Upper lobe of left lung (tissue), 4 donors: ENCODE measurements at regions not wholly inside any gene's neighbourhood (a gene's known extent, or its start where the extent isn't known, plus 50 kb on each side); places are given as distances from the start of the nearest gene placed in this dataset.

Experiments
- EP300 ChIP-seq, 4 donors: sonication (generic); formaldehyde crosslinking; IDR thresholded peaks; one replicate each; pipeline ENCODE4 v1.5.1; 2017; ENCODE audit warnings: antibody characterized with exemption in 4 of 4, control low read depth in 2 of 4
- POLR2A ChIP-seq, 4 donors: fragments of 450-650 bp; IDR thresholded peaks; one replicate each; pipeline ENCODE4 v1.5.1; 2016 to 2017; ENCODE audit warnings: antibody characterized with exemption in 4 of 4, mild to moderate bottlenecking in 2 of 4
- POLR2AphosphoS5 ChIP-seq, 2 donors: sonication (generic); formaldehyde crosslinking; IDR thresholded peaks; one replicate each; pipeline ENCODE4 v1.5.1; 2017; ENCODE audit warnings: antibody characterized with exemption in 2 of 2
- TF ChIP-seq, protein P1 (sequence below), 6 experiments: fragments of 450-650 bp in 4 of 6; fragments of 200-600 bp in 2 of 6; sonication (generic) in 2 of 6; IDR thresholded peaks; one replicate each; pipeline ENCODE4 v1.5.1; 2016 to 2019; ENCODE audit warnings: antibody characterized with exemption in 6 of 6

DNA sequence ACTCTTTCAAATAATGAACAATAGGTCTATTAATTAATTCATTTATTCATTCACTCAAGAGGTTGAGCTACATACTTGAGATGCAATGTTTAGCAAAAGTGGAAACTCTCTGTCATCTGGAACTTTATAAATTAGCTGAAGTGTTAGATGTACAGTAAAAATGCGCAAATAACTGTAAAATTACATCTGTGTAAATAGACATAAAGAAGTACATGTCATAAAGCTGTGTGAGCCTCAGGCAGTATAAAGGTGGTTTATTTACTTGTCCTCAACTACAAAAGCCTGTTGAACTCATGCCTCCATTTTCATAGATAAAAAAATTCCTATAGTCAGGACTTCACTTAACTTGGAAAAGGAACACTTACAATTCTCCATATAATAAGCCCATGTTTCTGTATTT lies 343.1 kb downstream of the CDH11 start:
- TF ChIP-seq, protein P1, sequence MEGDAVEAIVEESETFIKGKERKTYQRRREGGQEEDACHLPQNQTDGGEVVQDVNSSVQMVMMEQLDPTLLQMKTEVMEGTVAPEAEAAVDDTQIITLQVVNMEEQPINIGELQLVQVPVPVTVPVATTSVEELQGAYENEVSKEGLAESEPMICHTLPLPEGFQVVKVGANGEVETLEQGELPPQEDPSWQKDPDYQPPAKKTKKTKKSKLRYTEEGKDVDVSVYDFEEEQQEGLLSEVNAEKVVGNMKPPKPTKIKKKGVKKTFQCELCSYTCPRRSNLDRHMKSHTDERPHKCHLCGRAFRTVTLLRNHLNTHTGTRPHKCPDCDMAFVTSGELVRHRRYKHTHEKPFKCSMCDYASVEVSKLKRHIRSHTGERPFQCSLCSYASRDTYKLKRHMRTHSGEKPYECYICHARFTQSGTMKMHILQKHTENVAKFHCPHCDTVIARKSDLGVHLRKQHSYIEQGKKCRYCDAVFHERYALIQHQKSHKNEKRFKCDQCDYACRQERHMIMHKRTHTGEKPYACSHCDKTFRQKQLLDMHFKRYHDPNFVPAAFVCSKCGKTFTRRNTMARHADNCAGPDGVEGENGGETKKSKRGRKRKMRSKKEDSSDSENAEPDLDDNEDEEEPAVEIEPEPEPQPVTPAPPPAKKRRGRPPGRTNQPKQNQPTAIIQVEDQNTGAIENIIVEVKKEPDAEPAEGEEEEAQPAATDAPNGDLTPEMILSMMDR (IDR thresholded peaks at IDR 0.05) = no peak
- TF ChIP-seq POLR2AphosphoS5 (IDR thresholded peaks at IDR 0.05) = no peak
- TF ChIP-seq EP300 (IDR thresholded peaks at IDR 0.05) = no peak
- TF ChIP-seq POLR2A (IDR thresholded peaks at IDR 0.05) = no peak
